H1 (cell line): ENCODE measurements at regions not wholly inside any gene's neighbourhood (a gene's known extent, or its start where the extent isn't known, plus 50 kb on each side); places are given as distances from the start of the nearest gene placed in this dataset.

Experiments
- EZH2 ChIP-seq: fragments of 200-600 bp; sonication (generic); IDR thresholded peaks from 2 replicates; pipeline ENCODE4 v1.7.1; 2012; ENCODE audit warnings: low read depth, mild to moderate bottlenecking, moderate library complexity, low read length, inconsistent platforms; ENCODE audit not compliant: severe bottlenecking
- GABPA ChIP-seq: IDR thresholded peaks from 2 replicates; pipeline ENCODE4 v1.6.1; 2011; ENCODE audit warnings: mild to moderate bottlenecking, low read length, moderate library complexity, borderline replicate concordance; ENCODE audit not compliant: insufficient read depth
- GTF2F1 ChIP-seq: IDR thresholded peaks from 2 replicates; pipeline ENCODE4 v1.6.1; 2012; ENCODE audit warnings: low read depth, low read length, improper control_type of control experiment, borderline replicate concordance
- KDM4A ChIP-seq: IDR thresholded peaks from one replicate; pipeline ENCODE4 v1.7.1; 2012; ENCODE audit warnings: low read depth, mild to moderate bottlenecking, moderate library complexity, low read length, inconsistent platforms; ENCODE audit not compliant: severe bottlenecking
- KDM5A ChIP-seq: fragments of 200-600 bp; IDR thresholded peaks from 2 replicates; pipeline ENCODE4 v1.7.1; 2012; ENCODE audit warnings: mild to moderate bottlenecking, low read length, inconsistent platforms, mixed read lengths
- POLR2A ChIP-seq, 2 experiments: IDR thresholded peaks; 1 replicate in 1 of 2; 2 replicates in 1 of 2; pipeline ENCODE4 v1.6.1; 2011; ENCODE audit warnings: low read depth in 2 of 2, low read length in 2 of 2, mild to moderate bottlenecking in 2 of 2; ENCODE audit errors: control extremely low read depth in 1 of 2
- POLR2AphosphoS5 ChIP-seq: IDR thresholded peaks from 2 replicates; pipeline ENCODE4 v1.6.1; 2011; ENCODE audit warnings: low read depth, low read length
- RFX5 ChIP-seq: IDR thresholded peaks from 2 replicates; pipeline ENCODE4 v1.6.1; 2011; ENCODE audit warnings: low read depth, low read length, improper control_type of control experiment, borderline replicate concordance
- SIN3A ChIP-seq, 2 experiments: IDR thresholded peaks in 1 of 2; conservative IDR thresholded peaks in 1 of 2; 2 replicates each; pipeline ENCODE4 v1.6.1; 2011 to 2012; ENCODE audit warnings: low read length in 2 of 2, improper control_type of control experiment in 1 of 2, low read depth in 1 of 2, mild to moderate bottlenecking in 1 of 2
- SRF ChIP-seq: IDR thresholded peaks from 2 replicates; pipeline ENCODE4 v1.6.1; 2011; ENCODE audit warnings: mild to moderate bottlenecking, low read depth, low read length, moderate library complexity
- TEAD4 ChIP-seq: IDR thresholded peaks from 2 replicates; pipeline ENCODE4 v1.6.1; 2012; ENCODE audit warnings: low read depth, low read length, inconsistent platforms, mixed read lengths
- TF ChIP-seq, protein P1 (sequence below), 3 experiments: IDR thresholded peaks; 1 replicate in 2 of 3; 2 replicates in 1 of 3; pipeline versions ENCODE4 v1.5.1 to v1.6.1; 2011; ENCODE audit warnings: low read length in 3 of 3, mild to moderate bottlenecking in 3 of 3, inconsistent platforms in 2 of 3, low read depth in 1 of 3, moderate library complexity in 1 of 3; ENCODE audit not compliant: insufficient read depth in 1 of 3; ENCODE audit errors: control extremely low read depth in 1 of 3

DNA sequence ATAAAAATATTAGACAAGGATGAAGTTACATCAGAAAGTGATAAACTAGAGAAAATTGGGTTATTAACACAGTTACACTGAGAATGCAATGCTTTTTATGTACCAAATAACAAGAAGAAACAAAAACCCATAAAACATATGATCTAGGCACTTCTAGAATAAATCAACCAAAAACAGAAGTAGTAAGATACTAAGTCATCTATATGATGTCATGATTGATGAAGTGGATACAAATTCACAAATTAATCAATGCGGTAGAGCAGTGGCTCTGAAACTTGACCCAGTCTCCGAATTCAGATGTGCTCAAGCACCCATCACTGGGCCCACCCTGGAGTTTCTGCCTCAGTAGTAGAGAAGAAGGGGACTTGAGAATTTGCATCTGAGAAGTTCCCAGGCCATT lies 112.1 kb upstream of the SSTR4 start:
- TF ChIP-seq SRF (no peak), GTF2F1 (no peak), POLR2AphosphoS5 (no peak), KDM5A (no peak), EZH2 (no peak), RFX5 (no peak), SIN3A (conservative IDR thresholded peaks at IDR 0.05 in 1 of 2, IDR thresholded peaks at IDR 0.05 in 1 of 2; ENCODE audit: low read depth in 1 of 2, low read length in 2 of 2) (no peak), POLR2A (IDR thresholded peaks at IDR 0.05; ENCODE audit: control extremely low read depth in 1 of 2, low read depth in 2 of 2, low read length in 2 of 2) (no peak), TEAD4 (no peak), GABPA (no peak), KDM4A (no peak)
- TF ChIP-seq, protein P1, sequence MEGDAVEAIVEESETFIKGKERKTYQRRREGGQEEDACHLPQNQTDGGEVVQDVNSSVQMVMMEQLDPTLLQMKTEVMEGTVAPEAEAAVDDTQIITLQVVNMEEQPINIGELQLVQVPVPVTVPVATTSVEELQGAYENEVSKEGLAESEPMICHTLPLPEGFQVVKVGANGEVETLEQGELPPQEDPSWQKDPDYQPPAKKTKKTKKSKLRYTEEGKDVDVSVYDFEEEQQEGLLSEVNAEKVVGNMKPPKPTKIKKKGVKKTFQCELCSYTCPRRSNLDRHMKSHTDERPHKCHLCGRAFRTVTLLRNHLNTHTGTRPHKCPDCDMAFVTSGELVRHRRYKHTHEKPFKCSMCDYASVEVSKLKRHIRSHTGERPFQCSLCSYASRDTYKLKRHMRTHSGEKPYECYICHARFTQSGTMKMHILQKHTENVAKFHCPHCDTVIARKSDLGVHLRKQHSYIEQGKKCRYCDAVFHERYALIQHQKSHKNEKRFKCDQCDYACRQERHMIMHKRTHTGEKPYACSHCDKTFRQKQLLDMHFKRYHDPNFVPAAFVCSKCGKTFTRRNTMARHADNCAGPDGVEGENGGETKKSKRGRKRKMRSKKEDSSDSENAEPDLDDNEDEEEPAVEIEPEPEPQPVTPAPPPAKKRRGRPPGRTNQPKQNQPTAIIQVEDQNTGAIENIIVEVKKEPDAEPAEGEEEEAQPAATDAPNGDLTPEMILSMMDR (IDR thresholded peaks at IDR 0.05; ENCODE audit: control extremely low read depth in 1 of 3, insufficient read depth in 1 of 3, low read depth in 1 of 3, low read length in 3 of 3): no peak
